ENCODE measurements at regions not wholly inside any gene's neighbourhood (a gene's known extent, or its start where the extent isn't known, plus 50 kb on each side); places are given as distances from the start of the nearest gene placed in this dataset.

DNA sequence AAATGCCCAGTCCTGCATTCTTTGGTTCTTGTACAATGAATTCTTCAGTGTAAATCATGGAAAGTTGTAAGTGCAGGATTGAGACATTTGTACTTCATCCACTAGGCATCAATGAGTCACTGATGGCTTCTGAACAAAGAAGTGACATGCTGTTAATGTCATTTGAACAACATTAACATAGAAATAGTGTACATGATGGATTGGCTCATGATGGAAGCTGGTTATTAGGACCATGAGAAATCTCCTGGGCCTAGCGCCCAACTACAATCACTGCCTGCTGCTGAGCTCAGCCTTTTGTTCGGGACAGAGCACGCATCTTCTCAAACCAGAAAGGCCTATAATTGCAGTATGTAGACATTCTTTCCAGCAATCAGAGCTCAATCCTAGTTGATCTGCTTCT lies 316.8 kb upstream of the TSHZ2 start:
- no peak for TF ChIP-seq EZH2 (IDR thresholded peaks at IDR 0.05; ENCODE audit: low read depth)
- TF ChIP-seq, protein P1, sequence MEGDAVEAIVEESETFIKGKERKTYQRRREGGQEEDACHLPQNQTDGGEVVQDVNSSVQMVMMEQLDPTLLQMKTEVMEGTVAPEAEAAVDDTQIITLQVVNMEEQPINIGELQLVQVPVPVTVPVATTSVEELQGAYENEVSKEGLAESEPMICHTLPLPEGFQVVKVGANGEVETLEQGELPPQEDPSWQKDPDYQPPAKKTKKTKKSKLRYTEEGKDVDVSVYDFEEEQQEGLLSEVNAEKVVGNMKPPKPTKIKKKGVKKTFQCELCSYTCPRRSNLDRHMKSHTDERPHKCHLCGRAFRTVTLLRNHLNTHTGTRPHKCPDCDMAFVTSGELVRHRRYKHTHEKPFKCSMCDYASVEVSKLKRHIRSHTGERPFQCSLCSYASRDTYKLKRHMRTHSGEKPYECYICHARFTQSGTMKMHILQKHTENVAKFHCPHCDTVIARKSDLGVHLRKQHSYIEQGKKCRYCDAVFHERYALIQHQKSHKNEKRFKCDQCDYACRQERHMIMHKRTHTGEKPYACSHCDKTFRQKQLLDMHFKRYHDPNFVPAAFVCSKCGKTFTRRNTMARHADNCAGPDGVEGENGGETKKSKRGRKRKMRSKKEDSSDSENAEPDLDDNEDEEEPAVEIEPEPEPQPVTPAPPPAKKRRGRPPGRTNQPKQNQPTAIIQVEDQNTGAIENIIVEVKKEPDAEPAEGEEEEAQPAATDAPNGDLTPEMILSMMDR (conservative IDR thresholded peaks at IDR 0.05), result no peak

Data from PC-9 (cell line).